Neural cell (in vitro differentiated cells): ENCODE measurements at regions not wholly inside any gene's neighbourhood (a gene's known extent, or its start where the extent isn't known, plus 50 kb on each side); places are given as distances from the start of the nearest gene placed in this dataset.

Experiments used
- H2AFZ ChIP-seq: fragments of 200-600, 300-800 bp; sonication (generic), shearing (Covaris generic); 2 replicates; pipeline ENCODE4 v1.6.0; 2014; ENCODE audit warnings: low read depth, mild to moderate bottlenecking, antibody characterized with exemption, low read length, moderate library complexity
- H3F3A ChIP-seq: fragments of 200-600 bp; shearing (Covaris generic); 2 replicates; pipeline ENCODE4 v1.6.1; 2016; ENCODE audit warnings: mild to moderate bottlenecking, moderate library complexity, mixed read lengths, antibody characterized with exemption, low read length; ENCODE audit not compliant: insufficient read depth, poor library complexity, severe bottlenecking
- H3K27ac ChIP-seq: fragments of 200-600, 300-800 bp; sonication (generic), shearing (Covaris generic); 2 replicates; pipeline ENCODE4 v1.5.1; 2014; ENCODE audit warnings: mild to moderate bottlenecking, low read length, moderate library complexity
- H3K27me3 ChIP-seq: fragments of 300-800, 200-600 bp; sonication (generic), shearing (Covaris generic); 2 replicates; pipeline ENCODE4 v1.6.0; 2014; ENCODE audit warnings: mild to moderate bottlenecking, low read depth, low read length, moderate library complexity; ENCODE audit not compliant: insufficient read depth
- H3K36me3 ChIP-seq: fragments of 300-800, 200-600 bp; sonication (generic), shearing (Covaris generic); 2 replicates; pipeline ENCODE4 v1.5.1; 2014; ENCODE audit warnings: mild to moderate bottlenecking, antibody characterized with exemption, low read length, moderate library complexity; ENCODE audit not compliant: insufficient read depth
- H3K4me2 ChIP-seq: fragments of 300-800, 200-600 bp; sonication (generic), shearing (Covaris generic); 2 replicates; pipeline ENCODE4 v1.6.0; 2014; ENCODE audit warnings: mild to moderate bottlenecking, low read length
- H3K4me3 ChIP-seq: fragments of 300-800, 200-600 bp; sonication (generic), shearing (Covaris generic); 2 replicates; pipeline ENCODE4 v1.5.1; 2014; ENCODE audit warnings: mild to moderate bottlenecking, low read length, moderate library complexity
- H3K79me2 ChIP-seq: fragments of 200-600 bp; shearing (Covaris generic); replicated peaks from 2 replicates; pipeline ENCODE4 v1.6.0; 2014; ENCODE audit warnings: mild to moderate bottlenecking, low read length, moderate library complexity; ENCODE audit not compliant: insufficient read depth
- H3K9ac ChIP-seq: fragments of 300-800, 200-600 bp; sonication (generic), shearing (Covaris generic); 2 replicates; pipeline ENCODE4 v1.6.1; 2016; ENCODE audit warnings: mild to moderate bottlenecking, low read length, mixed read lengths
- H3K9me2 ChIP-seq: fragments of 200-600 bp; shearing (Covaris generic); 2 replicates; pipeline ENCODE4 v1.6.1; 2016; ENCODE audit warnings: mild to moderate bottlenecking, low read length, mixed read lengths; ENCODE audit not compliant: insufficient read depth
- H3K9me3 ChIP-seq: fragments of 200-600, 300-800 bp; sonication (generic), shearing (Covaris generic); 2 replicates; pipeline ENCODE4 v1.6.1; 2016; ENCODE audit warnings: mild to moderate bottlenecking, mixed run types, low read length, moderate library complexity, mixed read lengths
- H4K20me1 ChIP-seq: fragments of 200-600 bp; shearing (Covaris generic); 2 replicates; pipeline ENCODE4 v1.6.1; 2016; ENCODE audit warnings: mild to moderate bottlenecking, mixed run types; ENCODE audit not compliant: insufficient read depth
- CTCF ChIP-seq: fragments of 450-650 bp; IDR thresholded peaks from 2 replicates; pipeline ENCODE4 v1.5.1; 2014; ENCODE audit warnings: antibody characterized with exemption, mild to moderate bottlenecking, moderate library complexity; ENCODE audit not compliant: poor library complexity, severe bottlenecking
- EP300 ChIP-seq: fragments of 450-650 bp; conservative IDR thresholded peaks from 2 replicates; pipeline ENCODE4 v1.6.1; 2014; ENCODE audit warnings: antibody characterized with exemption, mild to moderate bottlenecking, moderate library complexity; ENCODE audit not compliant: poor library complexity, severe bottlenecking
- EZH2 ChIP-seq: fragments of 200-600, 300-800 bp; shearing (Covaris generic), sonication (generic); IDR thresholded peaks from 2 replicates; pipeline ENCODE4 v1.6.1; 2014; ENCODE audit warnings: antibody characterized with exemption, low read length, borderline replicate concordance, mild to moderate bottlenecking; ENCODE audit not compliant: insufficient read depth, poor library complexity, severe bottlenecking
- MXI1 ChIP-seq: fragments of 450-650 bp; conservative IDR thresholded peaks from 2 replicates; pipeline ENCODE4 v1.6.1; 2014; ENCODE audit warnings: antibody characterized with exemption, mild to moderate bottlenecking; ENCODE audit not compliant: poor library complexity, severe bottlenecking
- POLR2AphosphoS5 ChIP-seq: IDR thresholded peaks from 2 replicates; pipeline ENCODE4 v1.6.1; 2012
- RAD21 ChIP-seq: fragments of 450-650 bp; conservative IDR thresholded peaks from 2 replicates; pipeline ENCODE4 v1.6.1; 2014; ENCODE audit warnings: antibody characterized with exemption, mild to moderate bottlenecking, moderate library complexity
- REST ChIP-seq: IDR thresholded peaks from 2 replicates; pipeline ENCODE4 v1.6.1; 2012; ENCODE audit warnings: borderline replicate concordance
- SMC3 ChIP-seq: fragments of 450-650 bp; conservative IDR thresholded peaks from 2 replicates; pipeline ENCODE4 v1.6.1; 2014; ENCODE audit warnings: antibody characterized with exemption, mild to moderate bottlenecking, moderate library complexity; ENCODE audit not compliant: poor library complexity
- TAF1 ChIP-seq: IDR thresholded peaks from 2 replicates; pipeline ENCODE4 v1.6.1; 2012; ENCODE audit warnings: low read depth

- no peak for TF ChIP-seq EZH2
- TF ChIP-seq SMC3, result no peak
- TF ChIP-seq TAF1, result no peak
- no peak for TF ChIP-seq CTCF
- no peak for TF ChIP-seq RAD21
- Histone ChIP-seq H3F3A (no peaks in the 10 kb centered on the region), H2AFZ (no peak overlapping the region), H3K9me3 (no peaks in the 10 kb centered on the region), H3K36me3 (no peaks in the 10 kb centered on the region), H4K20me1 (no peaks in the 10 kb centered on the region), H3K27ac (no peak overlapping the region), H3K9ac (no peak overlapping the region), H3K9me2 (no peaks in the 10 kb centered on the region), H3K4me3 (no peak overlapping the region), H3K4me2 (no peak overlapping the region), H3K79me2 (no peaks in the 10 kb centered on the region), H3K27me3 (no peaks in the 10 kb centered on the region)
These were observed 189.2 kb downstream of the RSL24D1 start for GRCh38 chr15:55007561-55007960.

GRCh38 chr15:55005679-55006078, 191.1 kb downstream of the RSL24D1 start:
- no peak for TF ChIP-seq RAD21
- TF ChIP-seq TAF1, result no peak
- TF ChIP-seq MXI1, result no peak
- no peak for TF ChIP-seq POLR2AphosphoS5
- TF ChIP-seq SMC3, result no peak
- no peak for TF ChIP-seq REST
- TF ChIP-seq CTCF, result no peak
- no peak for TF ChIP-seq EP300
- no peak for TF ChIP-seq EZH2
- Histone ChIP-seq H3K4me2 (no peak overlapping the region), H3K27ac (no peak overlapping the region), H4K20me1 (no peaks in the 10 kb centered on the region), H3F3A (no peaks in the 10 kb centered on the region), H3K36me3 (no peaks in the 10 kb centered on the region), H3K9ac (no peak overlapping the region), H3K9me2 (no peaks in the 10 kb centered on the region), H3K79me2 (no peaks in the 10 kb centered on the region), H3K27me3 (no peaks in the 10 kb centered on the region), H2AFZ (no peak overlapping the region), H3K9me3 (no peaks in the 10 kb centered on the region), H3K4me3 (no peak overlapping the region)
